ENCODE measurements at regions not wholly inside any gene's neighbourhood (a gene's known extent, or its start where the extent isn't known, plus 50 kb on each side); places are given as distances from the start of the nearest gene placed in this dataset.
A peak's percentile ranks its signal among the peaks of the same experiment; 100 is the strongest.

GRCh38 chr16:86202267-86202666, 303.3 kb downstream of the IRF8 start:
- no peak for DNase-seq

DNA sequence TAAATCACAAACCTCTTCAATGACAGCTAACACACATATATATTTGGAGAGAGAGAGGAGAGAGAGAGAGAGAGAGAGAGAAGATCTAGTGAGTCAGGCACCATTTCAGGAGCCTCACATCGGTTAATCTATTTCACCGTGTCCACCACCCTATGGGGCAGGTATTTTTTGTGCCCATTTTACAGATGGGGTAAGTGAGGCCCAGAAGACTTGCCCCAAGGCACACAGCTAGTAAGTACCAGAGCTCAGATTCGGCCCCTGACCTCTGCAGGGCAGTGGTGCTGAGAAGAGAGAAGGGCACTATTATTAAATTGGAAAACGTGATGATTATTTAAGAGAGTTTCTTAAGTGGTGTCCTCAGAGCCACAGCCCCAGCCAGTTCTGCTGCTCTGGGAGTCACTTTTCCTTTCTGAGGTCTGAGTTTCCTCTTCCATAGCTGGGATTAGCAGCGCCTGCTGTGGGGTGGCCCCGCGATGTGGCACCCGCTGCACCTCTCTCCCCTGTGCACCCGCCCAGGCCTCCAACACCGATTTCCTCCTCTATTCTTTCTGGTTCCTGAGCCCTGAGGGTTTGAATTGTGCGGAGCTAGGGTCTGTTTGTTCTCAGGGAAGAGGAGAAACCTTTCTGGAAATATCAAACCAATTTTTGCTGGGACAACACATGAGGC, 303.9 kb downstream of the IRF8 start:
- DNase-seq, result no peak

DNA sequence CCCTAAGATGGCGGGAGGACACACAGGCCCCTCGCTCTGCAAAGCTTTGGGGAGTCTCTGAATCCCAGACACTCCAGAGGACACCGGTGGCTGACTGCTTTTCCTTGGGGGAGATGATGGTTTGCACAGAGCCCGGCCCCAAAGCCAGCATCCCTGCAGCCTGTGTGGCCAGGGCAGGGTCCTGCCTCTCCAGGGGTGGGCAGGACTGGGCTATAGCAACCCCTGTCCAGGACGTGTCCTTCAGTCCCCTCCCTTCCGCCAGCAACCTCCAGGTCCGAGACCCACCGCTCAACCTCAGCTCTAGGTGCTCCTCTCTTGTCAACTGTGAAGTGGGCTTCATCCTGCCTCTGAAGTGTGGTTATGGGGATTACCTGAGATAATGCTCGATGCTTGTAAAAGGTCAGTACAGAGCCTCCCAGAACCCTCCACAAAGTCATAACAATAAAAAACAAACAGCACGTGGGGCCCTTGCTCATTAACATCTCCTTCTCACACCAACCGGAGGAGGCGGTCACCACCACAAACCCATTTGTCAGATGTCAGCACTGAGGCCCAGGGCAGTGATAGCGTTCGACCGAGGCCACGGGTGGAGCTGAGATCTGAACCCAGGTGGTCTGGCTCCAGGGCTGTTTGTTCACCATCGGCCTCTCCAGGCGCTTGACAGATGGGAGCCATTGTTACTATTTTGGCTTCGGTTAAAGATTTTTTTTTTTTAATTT, 304.8 kb downstream of the IRF8 start:
- DNase-seq, result no peak

- no peak for DNase-seq
These were observed 304.6 kb upstream of the FOXF1 start for GRCh38 chr16:86205521-86206245.

GRCh38 chr16:86207350-86207749, 303.0 kb upstream of the FOXF1 start:
- DNase-seq, result no peak

GRCh38 chr16:86209202-86209601, 301.1 kb upstream of the FOXF1 start:
- DNase-seq, result no peak

DNA sequence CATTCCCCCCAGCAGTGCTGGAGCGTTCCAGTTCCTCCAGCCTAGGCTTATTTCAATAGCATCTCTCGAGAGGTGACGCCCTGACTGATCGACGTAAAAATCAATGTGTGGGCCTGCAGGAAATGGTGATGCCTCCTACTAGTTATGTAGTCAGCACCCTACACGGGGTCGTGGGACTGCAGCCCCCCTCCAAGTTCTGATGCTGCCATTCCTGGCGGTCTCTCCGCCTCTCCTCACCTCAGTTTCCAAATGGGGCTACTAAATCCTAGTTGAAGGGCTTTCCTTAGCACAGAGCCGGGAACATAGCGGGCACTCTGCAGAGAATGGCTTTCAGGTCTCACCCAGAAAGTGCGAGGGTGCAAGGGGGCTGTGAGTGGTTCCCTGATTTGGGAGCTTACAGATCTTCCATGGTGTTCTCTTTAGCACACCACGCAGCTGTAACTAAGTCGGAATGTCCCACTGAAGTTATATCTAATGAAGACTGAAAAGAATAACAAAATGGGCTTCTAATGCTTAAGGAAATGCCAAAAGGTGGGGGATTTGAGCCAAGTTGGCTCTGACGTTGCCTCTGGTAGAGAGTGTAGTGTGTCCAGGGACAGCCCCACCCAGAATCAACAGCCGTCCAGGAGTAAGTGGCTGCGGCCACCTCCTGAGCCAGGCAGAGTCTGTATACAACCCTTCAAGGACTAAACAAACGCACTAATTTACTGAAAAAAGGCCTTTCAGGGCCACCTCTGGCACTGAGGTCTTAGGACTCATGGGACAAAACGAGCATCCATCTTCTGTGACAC, 299.7 kb upstream of the FOXF1 start:
- no peak for DNase-seq

DNA sequence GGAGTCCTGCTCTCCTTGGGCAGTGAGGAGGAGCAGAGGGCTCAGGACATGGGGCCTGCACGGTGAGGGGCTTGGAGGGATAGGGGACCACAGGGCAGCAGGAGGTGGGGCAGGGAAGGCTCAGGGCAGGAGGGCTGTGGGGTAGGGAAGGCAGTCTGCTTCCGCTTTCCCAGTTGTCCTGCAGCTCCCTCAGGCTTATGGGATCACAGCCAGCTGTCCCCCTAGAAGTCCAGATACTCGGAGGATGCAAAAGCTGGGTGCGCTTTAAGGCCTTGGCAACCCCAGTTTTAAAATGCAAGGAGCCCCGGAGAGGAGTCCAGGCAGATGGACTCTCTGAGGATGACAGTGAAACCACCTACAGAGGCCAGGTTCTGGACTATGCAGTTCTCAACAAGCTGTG, 299.1 kb upstream of the FOXF1 start:
- DNase-seq, result no peak

DNA sequence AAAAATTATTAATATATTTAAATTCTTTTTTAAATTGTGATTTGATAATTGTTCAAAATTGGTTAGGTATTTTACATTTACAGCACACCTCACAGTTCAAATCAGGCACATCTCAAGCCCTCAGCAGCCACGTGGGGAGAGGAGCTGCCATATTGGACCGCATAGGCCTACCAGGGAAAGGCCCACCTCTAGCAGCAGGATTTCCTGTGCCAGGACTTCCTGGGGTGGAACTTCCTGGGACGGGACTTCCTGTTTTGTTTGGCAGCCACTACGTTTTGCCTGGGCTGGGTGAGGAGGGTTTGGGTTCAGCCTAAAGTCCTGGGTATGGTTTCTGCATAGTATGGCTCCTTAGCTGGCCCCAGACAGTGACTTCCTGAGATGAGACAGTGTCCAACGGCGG, 298.5 kb upstream of the FOXF1 start:
- DNase-seq, result peak in 1 of 2 experiments; percentile 2

- no peak for DNase-seq
These were observed 297.5 kb upstream of the FOXF1 start for GRCh38 chr16:86212706-86213436.

DNA sequence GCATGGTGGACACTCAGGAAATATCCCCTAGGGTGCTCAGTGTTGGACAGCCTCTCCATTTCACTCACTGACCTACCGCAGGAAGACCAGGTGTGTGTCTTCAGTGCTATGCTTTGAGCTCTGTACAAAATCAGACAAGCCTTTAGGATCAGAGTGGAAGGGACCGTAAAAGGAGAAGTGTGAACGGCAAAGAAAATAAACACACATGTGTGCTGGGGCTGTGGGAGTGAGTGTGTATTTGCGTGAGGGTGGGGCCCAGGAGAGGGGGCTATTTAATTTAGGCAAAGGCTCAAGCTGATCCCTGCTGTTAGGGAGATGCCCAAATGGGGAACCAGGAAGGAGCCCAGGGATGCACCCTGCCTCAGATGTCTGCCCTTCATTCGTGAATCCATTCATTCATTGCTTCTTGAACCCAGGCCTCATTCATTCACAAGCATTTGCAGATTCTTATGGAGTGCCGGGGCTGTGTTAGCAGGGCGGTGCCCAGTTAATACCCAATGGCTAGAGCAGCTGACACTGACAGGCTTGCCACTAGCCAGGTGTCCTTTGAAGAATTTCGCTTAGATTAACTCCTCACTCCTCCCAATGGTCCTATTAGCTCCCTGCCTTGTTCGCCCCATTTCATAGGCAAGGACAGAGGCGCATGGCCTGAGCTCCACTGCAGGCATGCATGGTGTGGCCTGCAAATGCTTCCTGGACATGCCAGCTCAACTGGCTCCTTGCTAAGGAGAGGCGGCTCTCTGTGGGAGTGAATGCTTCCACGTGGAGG, 296.7 kb upstream of the FOXF1 start:
- no peak for DNase-seq

- DNase-seq, result no peak
These were observed 295.7 kb upstream of the FOXF1 start for GRCh38 chr16:86214326-86215232.

GRCh38 chr16:86215233-86215978, 294.9 kb upstream of the FOXF1 start:
- DNase-seq, result no peak

DNA sequence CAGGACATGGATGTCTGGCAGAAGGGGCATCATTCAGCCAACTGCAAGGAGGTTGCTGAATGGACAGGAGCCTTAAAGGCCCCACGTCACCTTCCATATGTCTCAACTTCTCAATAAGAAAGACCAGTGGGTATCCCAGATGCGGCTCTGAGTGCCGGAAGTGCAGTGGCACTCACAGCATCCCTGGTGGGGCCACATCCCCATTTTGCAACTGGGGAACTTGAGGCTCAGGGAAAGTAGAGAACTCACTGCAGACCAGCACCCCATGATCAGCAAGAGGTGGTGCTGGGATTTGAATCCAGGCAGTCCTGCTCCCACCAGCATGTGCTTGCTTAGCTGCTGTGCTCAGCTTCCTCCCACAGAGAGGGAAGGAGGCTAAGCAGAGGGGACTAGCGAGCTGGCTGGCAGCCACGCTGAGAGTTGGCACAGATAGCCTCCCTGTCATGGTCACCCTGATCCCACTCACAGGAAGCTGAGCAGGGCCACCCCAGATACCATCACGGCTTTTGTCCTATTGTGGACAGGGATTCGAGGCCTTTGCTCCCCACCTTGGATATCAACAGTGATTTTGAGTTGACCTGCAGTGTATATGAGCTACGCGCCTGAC, 294.2 kb upstream of the FOXF1 start:
- no peak for DNase-seq

DNA sequence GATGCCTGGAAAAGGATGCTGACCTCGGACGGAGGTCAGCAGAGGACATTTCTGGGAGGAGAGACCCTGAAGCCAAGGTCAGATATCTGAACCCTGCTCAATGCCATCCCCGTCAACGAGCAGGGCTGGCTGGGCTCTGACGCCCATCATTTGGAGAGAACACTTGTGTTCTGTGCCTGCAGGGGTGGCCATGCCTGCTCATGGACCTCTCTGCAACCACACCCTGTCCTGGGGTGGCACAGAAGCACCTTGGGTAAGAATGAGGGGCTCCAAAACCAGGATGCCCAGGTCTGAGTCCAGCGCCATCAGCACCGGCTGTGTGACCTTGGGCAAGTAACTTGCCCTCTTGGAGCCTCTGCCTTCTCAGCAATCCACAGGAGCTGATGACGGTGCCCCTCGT, 293.7 kb upstream of the FOXF1 start:
- no peak for DNase-seq

DNA sequence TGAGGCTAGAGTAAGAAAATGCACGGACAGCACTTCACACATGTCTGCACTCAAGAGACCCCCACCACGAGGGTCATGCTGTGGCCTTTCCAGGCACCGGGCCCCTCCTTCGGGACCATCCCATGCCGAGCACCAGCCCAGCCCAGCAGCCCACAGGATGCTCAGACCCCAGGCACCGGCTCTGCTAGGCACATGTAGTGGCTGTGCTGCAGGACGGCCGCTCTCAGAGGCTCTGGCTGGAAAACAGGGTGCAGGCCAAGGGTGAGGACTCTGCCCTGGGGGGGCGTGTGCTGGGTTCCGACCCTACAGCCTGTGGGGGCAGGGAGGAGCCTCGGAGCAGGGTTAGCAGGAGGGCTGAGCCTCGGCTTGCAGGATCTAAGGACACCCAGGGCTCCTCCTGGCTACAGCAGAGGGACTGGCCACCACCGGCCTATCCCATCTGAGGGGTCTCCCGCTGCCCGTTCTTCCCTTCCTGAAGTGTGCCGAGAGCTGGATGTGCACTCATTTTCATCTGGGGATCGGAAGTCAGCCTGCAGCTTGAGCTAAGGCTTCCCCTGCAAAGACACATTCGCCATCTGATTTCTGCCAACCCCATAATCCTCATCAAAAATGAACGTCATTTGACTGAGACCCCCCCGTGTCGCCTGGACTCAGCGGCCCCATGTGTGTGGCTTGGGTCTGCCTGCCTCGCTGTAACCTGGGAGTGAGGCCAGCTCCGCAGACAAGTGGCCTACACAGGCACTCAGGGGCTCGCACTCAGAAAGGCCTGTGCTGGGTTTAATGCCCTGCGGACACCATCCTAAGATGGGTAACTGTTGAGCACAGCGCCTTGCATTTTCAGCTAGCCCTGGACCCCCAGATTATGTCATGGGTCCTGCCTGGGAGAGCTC, 293.1 kb upstream of the FOXF1 start:
- no peak for DNase-seq

DNA sequence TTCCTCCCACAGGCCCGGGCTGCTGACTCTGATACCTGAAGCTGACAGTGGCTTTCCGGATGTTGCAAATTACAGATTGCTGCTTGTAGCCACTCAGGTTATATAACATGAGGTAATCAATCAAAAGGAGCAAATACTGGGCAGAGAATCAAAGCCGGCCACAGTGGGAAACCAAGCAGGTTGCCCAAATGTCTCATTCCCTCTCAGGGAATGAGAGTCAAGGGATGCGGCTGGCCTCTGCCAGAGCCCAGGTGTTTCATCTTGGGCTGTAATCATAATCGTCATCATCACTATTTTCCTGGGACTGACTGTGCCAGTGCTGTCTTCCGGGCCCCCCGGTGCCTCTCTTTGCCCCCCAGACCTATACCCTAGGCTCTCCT, 292.4 kb upstream of the FOXF1 start:
- DNase-seq, result no peak

DNA sequence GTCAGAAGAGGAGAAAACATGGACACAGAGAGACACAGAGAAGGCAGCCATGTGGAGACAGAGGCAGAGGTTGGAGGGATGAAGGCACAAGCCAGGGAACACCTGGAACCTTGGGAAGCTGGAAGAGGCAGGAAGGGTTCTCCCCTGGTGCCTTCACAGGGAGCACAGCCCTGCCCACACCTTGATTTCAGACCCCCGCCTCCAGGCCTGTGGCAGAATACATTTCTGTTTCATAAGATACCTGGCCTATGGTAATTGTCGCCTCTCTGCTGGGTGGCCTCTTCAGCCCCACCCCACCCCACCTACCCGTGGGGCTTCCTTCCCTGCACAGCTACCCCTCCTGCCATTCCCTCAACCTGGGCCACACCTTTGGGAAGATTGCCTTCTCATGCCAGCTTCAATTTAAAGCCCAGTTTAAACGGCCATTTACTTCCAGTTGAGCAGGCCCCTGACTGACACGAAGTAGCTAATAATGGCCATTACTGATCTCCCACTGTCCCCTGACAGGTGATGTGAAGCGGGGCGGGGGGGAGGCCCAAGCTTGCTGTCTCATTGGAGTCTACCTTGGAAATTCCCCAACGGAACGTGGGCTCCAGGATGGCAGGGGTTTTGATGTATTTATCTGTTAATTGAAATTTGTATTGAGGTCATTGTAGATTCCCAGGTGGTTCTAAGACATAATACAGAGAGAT, 291.7 kb upstream of the FOXF1 start:
- no peak for DNase-seq
